ENCODE measurements at regions not wholly inside any gene's neighbourhood (a gene's known extent, or its start where the extent isn't known, plus 50 kb on each side); places are given as distances from the start of the nearest gene placed in this dataset.

DNA sequence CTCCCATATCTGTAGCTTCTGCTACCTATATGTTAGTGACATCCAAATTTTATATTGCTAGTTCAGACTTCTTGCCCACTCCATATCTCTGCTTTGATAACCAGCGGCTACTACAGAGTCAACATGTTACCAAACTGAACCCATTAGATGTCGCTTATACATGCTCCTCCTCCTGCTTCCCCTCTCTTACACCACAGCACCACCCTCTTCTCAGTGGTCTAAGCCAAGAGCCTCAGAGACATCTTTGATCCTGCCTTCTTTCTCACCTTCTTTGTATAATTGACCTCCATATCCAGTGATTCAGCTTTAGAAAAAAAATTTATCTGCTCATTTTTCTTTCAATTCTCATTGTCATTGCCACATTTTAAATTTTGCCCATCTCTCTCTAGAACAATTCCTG lies 408.2 kb upstream of the TLE4 start:
- DNase-seq, result no peak

DNA sequence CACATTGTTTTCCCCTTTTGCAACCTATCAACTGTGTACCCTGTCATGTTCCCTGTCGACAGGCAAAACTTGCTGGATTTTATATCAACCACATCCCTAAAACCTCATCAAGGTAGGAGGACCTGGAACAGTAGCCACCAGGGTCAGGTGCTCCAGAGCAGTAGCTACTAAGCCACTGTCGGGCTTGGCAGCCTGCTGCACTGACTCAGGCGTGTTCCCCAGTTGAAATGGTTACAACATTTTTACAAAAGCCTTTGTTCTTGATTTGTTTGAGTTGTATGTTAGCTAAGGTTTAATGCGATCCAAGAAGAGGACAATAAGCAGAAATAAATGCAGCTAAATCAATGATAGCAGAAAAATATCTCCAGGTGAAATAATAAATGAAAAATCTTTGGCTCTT lies 407.4 kb upstream of the TLE4 start:
- no peak for DNase-seq

DNA sequence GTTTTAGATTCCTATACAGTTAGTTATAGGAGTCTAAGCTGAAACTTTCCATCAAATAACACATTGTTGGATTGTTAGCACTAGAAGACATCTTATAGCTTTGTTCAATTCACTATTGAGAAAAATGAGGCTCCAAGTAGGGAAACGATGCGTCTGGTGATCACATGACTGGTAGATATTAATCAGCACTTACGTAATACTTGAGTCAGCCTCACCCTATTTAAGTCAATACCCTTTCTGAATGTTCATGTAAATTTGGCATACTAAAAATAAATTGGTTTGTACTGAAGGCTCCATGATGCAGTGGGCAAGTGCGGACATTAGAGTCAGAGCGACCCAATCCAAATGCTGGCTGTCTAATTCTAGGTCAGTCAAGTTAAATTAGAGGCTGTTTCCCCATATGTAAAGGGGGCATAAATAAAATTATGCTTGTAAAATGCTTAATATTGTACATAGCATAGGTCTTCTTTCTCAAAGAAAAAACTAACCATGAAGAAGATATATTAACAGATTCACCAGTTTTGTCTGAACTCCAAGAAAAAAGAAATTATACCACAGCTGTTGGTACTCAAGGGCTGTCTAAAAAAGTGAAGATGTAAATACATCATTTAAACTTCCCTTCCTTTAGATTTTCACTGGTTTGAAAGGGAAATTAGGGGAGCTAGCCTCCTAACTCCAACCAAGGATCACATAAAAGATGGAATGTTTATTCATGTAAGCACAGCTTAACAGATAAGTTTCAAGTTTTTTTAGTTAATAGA lies 406.6 kb upstream of the TLE4 start:
- DNase-seq, result no peak

DNA sequence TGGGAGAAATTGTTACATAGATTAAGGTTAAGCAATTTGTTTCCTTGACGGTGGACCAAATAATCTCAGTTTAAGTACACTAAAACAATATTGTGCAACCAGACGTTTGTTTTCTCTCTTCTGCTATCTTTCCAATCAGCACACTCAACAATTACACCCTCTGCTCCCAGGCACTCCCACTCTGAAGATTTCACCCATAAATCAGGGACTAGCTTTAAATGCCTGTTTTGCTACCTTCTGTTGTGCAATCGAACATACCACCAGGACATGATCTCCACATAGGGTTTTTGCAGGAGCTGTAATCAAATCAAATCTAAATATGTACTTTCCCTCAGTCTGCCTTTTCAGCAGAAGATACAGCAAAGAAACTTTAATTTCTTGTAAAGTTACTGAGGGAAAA lies 405.8 kb upstream of the TLE4 start:
- DNase-seq, result no peak

DNA sequence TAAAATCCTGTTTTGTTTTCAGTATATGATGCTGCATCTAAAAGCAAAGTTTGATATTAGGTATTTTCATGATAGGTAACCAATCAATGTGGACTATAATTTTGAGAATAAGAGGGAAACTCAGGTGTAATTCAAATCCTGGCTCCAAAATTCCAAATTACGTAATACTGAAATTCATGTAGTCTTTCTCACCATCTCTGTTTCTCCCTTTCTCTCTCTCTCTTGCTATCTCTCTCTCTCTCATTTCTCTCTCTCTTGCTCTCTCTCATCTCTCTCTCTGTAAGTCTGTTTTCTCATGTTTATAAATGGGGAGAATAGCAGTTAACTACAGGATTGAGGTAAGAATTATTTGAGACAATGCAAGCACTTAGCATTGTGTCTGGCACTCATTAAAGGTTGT lies 401.1 kb upstream of the TLE4 start:
- DNase-seq, result no peak

DNA sequence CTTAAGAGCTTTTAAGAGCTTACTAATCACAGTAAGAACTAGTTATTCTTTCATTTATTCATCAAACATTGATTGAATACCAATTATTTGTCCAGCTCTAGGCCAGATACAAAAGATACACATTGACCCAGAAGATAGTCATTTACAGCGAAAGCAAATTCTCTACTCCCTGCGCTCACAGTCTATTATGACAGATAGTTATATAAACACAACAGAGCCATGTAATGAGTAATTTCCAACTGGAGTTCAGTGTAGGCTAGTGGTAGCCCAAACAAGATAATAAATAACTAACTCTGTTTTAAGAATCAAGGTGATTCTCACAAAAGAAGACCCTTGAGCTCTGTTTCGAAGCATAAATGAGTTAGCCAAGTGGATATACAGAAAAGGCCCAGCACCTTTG lies 397.8 kb upstream of the TLE4 start:
- no peak for DNase-seq

DNA sequence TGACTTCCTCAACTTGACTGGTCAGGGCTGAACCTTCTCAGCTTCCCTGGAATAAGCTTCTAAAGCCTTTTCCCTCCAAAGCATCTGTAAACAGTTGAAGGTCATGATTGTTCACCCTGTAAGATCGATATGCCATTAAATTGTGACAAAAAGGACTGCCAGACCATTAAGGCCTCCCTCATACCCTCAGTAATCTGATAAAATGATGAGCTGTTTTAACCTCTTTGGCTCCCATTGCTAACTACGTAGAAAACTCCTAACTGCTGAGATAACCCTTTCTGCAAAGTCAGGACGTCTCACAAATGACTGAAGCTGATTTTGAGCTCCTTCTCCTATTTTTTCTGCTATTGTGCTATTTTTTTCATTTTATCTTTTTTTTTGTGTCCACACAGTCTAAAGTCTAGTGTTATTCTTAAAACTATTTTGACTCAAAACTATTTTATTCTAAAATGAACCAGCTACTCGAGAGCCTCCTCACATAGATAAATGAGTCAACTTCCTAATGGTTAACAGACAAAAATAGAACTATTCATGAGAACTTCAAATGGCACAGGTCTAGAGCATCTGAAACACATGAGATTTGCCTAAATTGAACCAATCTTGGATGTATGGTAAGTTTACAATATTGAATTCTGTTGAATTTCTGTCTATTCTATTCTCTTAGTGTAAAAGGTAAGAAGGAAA lies 395.6 kb upstream of the TLE4 start:
- DNase-seq, result no peak

DNA sequence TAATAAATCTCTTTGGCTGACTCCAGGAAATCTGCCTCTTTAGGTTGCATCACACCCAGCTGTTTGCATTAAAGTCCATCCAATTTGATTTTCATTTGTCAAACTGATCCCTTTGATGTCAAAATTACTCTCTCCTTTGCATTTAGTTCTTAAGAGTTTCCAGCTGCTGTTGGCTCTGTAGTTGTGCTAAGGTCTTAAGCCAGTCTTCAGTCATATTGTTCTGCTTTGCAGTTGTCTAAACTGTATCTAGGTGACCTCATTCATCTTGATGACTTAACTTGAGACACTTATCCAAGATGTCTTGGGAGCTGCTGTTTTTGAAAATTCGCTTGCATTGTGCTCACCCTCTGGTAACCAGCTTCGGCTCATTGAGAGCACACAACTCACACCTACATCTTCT lies 386.9 kb upstream of the TLE4 start:
- DNase-seq, result peak; percentile 45

DNA sequence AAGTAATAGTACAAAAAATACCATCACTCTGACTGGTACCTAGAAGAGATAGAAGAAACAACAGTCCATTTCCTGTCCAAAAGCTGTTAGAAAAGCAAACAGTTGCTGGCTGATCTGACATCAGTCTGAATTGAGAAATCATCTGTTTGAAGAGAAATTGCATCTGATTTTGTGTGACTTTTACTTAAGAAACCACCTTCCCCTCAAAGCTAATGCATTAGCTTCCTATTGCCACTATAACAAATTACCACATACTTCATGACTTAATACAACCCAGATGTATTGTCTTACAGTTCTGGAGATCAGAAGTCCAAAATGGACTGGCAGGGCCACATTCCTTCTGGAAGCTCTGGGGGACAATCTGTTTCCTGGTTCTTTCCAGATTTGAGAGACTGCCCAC lies 385.9 kb upstream of the TLE4 start:
- no peak for DNase-seq

DNA sequence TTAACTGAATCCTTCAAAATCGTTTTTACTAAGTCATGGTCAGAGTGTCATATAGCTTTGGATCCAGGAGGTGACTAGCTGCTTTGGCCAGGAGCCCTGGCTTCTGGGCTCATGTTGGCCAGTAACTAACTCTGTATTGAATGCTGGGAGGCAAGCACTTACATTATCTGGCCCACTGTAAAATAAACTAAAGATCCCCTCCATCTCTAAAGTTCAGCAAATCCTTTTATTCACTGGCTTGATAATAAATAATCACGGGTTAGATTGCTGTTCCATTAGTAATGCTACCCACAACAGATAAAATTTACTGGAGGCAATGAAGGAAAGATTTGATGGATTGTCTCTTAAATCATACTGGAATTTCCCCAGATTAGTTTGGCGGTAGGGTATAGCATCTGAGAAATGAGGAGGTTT lies 382.2 kb upstream of the TLE4 start:
- no peak for DNase-seq

DNA sequence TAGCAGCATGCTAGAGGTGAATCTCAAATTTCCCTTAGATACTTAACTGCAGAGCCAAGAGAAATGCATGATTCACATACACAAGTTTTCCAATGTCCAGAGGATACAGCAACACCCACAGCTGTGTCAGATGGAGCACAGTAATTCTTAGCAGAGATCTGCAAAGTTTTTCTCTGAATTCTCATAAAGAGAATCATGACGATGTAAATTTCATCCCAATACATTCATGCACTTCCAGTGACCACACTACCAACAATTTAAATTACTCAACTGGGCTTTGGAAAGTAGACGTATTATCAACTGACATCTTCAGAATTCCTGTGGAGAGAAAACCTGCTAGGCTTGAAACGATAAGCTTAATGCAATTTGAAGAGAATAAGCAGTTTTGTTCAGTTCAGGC lies 378.8 kb upstream of the TLE4 start:
- DNase-seq, result no peak

DNA sequence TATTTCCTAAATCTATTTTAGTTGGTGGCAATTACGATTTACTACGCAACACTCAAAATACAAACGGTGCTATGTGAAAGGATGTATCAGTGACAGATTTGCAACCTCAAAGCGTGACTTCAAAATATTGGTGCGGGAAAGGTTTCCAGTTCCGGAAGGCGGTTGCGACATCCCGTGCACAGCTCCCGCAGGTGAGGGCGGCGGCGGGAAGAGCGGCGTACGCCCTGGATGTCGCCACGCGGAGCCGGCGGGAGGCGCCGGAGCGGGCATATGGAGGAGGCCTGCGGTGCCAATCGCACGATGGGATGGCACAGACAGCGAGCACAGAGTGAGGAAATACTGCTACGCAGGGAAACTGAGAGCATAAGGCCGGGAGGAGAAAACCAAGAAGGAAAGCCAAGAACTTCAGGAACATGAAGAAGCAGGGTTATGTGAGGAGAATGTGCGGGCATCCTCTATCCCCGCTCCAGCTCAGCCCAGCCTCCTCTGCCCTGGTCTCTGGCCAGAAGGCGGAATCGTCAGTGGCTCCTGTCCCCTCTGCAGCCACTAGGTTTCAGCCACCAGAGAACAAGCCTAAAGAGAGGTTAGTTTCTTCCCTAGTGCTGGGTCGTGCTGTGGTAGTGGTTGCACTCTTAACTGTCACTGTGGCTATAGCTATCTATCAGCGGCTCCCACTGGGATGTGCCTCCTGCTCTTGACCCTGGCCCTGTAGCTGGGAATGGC lies 378.1 kb upstream of the TLE4 start:
- no peak for DNase-seq

DNA sequence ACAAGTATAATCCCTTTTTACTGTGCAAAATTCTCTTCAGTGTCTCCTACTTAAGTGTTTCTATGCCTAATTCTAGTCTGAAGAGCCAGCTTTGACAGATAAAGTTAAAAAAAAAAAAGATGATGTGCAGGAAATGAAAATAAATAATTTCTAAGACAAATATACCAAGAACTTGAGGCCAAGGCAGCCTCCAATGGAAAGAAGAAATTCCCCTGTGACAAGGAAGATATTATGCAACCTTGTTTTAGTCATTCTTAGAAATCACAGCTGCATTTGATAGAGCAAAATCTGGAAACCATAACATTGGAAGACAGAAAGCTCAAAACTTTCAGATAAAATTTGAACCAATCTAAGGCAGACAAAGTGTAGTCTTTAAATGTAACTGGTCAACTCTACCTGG lies 375.9 kb upstream of the TLE4 start:
- DNase-seq, result peak; percentile 44

DNA sequence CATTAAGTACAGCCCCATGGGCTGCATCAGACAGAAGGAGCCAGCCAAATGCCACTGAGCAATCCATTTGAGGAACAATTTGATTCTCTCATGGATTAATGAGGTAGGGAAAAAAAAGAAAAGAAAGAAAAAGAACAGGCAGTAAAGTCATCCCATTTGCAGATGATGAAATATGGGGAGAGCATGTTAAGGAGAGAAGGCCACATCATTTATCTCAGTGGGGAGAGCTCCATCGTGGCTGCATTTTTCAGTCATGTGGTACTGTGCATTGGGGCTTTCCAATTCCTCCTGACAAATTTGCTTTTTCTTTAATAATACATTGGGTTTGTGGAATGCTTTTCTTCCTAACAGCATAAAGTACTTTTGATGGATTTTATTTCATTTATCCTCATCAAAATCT lies 375.2 kb upstream of the TLE4 start:
- no peak for DNase-seq

DNA sequence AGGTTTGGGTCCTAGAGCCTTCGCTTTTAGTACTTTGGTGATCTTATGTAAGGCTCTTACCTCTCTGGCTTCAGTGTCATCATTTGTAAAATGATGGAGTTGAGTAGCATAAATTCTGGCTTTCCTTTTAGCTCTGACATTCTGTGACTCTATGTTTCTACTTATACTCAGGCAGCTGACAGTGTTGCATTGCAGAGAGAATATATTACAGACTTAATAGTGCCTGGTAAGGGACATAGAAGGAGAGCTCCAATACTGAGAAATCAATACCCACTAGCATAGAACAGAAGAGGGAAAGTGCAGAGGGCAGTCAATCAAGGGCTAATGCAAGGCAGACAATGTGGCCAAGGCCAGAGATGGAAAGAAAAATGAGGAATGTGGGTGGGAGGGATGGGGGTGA lies 371.4 kb upstream of the TLE4 start:
- DNase-seq, result no peak

DNA sequence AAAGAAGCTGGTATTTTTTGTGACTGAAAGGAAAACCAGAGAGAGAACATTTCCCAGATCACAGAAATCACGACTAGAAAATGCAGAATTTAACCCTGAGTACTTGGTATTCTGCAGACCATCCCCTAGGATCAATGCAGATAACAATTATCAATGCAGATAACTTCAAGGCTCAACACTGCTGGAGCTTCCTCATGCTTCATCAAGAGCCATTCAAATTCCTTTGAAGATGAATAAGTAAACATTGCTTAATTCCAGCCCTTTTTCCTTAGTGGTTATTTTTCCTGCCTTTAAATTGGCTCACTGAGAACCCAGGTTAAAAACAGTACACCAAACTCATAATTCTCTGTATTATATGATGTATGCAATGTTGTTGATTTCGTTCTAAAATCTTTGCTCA lies 370.1 kb upstream of the TLE4 start:
- no peak for DNase-seq

DNA sequence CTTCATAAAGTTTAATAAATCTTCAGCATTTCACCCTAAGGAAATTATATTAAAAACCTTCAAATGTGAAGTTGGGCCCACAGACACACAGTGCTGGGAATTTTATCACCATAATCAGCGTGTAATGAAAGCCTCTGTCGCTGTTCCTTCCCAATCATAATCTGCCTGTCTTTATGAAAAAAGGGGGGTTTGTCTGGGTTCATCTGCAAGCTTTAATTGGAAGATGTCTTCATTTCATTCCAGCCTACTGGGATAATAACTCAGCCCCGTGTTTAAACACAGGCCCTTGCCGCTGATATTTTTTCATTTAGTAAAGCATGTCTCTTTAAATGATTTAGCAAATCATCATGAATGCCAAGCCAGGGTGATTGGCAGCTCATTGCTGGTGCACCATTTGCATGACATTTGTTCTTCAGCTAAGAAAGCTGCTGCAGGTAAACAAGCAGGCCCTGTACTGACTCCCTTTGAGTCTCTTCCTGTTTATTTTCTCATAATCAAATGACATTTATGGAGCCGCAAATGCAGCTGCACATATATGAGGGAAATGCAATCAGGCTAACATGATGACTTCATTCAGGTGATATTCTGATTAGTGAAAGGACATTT lies 362.9 kb upstream of the TLE4 start:
- no peak for DNase-seq

DNA sequence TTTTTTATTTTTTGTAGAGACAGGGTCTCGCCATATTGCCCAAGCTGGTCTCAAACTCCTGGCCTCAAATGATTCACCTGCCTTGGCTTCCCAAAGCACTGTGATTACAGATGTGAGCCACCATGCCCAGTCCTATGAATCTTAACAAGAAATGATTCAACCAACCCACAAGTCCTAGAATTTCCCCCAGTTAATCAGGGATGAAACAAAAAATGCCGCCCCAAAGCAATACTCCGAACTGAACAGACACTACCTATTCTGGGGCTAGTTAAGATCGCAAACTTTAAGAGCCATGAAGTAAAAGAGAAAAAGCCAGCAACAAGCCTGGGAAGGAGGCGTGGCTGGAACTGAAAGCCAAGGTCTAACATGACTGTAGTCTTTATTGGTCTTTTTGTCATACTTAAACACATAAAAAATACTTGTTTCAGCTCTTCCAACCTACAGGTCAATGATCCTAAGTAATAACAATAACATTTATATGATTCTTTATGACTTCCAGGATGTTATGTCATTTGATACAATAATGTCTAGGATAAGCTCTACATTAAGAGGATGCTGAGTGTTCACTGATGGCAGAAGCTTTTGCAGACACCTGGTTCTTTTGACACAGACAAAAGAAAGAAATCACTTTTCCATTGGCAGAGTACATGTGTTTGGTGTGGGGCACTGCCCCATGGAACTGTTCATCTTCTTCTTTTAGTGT lies 361.1 kb upstream of the TLE4 start:
- no peak for DNase-seq

DNA sequence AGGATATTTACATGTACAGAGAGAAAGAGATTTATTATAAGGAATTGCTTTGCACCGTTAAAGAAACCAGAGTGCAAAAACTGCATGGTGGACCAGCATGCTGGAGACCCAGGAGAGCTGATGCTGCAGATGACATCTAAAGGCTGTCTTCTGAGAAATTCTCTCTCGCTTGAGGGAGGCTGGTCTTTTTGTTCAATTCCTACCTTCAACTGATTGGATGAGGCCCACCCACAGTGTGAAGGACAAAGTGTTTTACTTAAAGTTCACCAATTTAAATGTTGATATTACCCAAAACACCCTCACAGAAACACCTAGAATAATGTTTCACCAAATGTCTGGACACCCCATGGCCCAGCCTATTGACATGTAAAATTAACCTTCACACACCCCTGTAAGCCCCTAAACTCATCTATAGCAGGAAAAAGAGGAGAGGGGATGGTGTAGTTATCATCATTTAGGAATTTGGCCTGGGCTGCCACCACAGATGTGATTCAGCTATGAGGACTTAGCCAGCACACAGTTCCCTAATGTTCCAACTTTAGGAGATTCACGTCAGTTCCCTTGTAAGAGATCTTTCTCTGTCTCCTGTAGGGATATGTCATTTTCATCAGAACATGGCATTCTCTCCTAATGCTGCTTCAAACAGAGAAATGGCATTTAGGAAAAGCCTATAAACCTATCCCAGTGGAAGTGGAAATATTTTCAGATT lies 358.2 kb upstream of the TLE4 start:
- no peak for DNase-seq

DNA sequence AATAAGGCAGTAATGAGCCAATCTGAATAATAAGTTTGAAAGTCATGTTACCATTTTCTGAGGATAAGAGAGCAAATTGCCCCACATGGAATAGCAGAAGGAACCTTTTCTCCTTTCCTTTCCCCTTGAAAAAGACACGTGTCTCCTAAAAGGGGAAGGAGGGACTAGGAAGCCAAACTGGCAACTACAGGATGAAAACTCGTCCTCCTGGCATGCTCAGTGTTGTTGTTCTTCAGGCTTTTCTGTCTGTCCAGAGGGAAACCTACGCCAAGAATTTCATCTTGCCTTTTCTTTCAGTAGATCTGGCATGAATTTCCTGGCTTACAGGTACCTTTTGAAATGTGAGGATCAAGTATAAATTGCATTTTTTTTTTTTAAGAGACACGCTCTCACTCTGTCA lies 355.9 kb upstream of the TLE4 start:
- DNase-seq, result no peak

DNA sequence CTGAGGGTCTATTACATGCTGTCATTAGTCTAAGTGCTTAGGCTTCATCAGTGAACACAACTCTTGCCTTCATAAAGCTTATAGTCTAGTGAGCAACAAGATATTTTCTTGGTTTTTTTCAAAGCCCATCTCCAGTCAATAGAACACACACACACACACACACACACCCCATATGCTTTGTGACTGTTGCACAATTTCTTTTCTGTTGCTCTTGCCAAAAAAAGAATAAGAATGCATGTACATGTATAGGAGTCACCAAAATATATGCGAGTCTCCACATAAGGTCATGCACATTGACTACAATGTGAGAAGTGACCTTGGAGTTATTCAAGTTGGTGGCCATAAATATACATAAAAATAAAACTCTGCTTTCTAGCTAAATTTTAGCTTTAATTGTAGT lies 351.5 kb upstream of the TLE4 start:
- DNase-seq, result no peak

DNA sequence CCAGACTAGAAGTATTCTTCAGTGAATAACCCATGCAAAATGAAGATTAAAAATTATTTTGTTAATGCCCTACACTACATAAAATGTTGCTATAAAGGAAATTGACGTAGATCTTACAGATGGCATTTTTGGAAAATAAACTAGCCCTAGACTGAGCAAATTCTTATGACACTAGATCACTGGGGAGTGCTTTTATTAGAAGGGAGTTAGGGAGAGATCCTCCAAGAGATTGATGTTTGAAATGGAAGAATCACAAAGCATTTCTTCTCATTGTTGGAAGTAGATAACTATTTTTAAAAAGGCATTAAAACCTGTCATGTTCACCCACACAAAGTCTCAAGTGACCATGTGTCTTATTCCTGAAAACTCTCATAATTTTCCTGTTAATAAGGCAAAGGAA lies 351.1 kb upstream of the TLE4 start:
- DNase-seq, result no peak
